CD1c-positive myeloid dendritic cell (primary cell): ENCODE measurements at regions not wholly inside any gene's neighbourhood (a gene's known extent, or its start where the extent isn't known, plus 50 kb on each side); places are given as distances from the start of the nearest gene placed in this dataset.
A peak's percentile ranks its signal among the peaks of the same experiment; 100 is the strongest.

Source experiments
- DNase-seq: peaks from one replicate; pipeline ENCODE4 v3.0.0-alpha.2; 2016; ENCODE audit errors: extremely low spot score

GRCh38 chr13:47067306-47067705 lies 170.5 kb upstream of the HTR2A start:
- no peak for DNase-seq

GRCh38 chr13:47066226-47066625 lies 169.4 kb upstream of the HTR2A start:
- peak; percentile 60 for DNase-seq

- DNase-seq: no peak
These were observed 167.5 kb upstream of the HTR2A start for GRCh38 chr13:47064381-47064780.

GRCh38 chr13:47049276-47049989 lies 152.6 kb upstream of the HTR2A start:
- no peak for DNase-seq

- no peak for DNase-seq
These were observed 149.9 kb upstream of the HTR2A start for GRCh38 chr13:47046706-47047105.

GRCh38 chr13:47044842-47045241 lies 148.0 kb upstream of the HTR2A start:
- no peak for DNase-seq

- no peak for DNase-seq
These were observed 142.3 kb upstream of the HTR2A start for GRCh38 chr13:47039106-47039505.

GRCh38 chr13:47038188-47038587 lies 141.3 kb upstream of the HTR2A start:
- no peak for DNase-seq

- DNase-seq: peak; percentile 2
These were observed 139.6 kb upstream of the HTR2A start for GRCh38 chr13:47036294-47037008.

- no peak for DNase-seq
These were observed 136.4 kb upstream of the HTR2A start for GRCh38 chr13:47033216-47033615.

GRCh38 chr13:47027780-47028437 lies 131.1 kb upstream of the HTR2A start:
- DNase-seq: no peak

GRCh38 chr13:47025791-47026447 lies 129.1 kb upstream of the HTR2A start:
- peak; percentile 20 for DNase-seq

GRCh38 chr13:47019977-47020376 lies 123.1 kb upstream of the HTR2A start:
- no peak for DNase-seq

GRCh38 chr13:47017476-47017875 lies 120.6 kb upstream of the HTR2A start:
- DNase-seq: no peak

GRCh38 chr13:47008318-47008717 lies 111.5 kb upstream of the HTR2A start:
- no peak for DNase-seq

- DNase-seq: no peak
These were observed 109.0 kb upstream of the HTR2A start for GRCh38 chr13:47005756-47006414.

- no peak for DNase-seq
These were observed 107.7 kb upstream of the HTR2A start for GRCh38 chr13:47004540-47004939.

- no peak for DNase-seq
These were observed 107.2 kb upstream of the HTR2A start for GRCh38 chr13:47004027-47004426.

GRCh38 chr13:47000165-47000564 lies 103.3 kb upstream of the HTR2A start:
- DNase-seq: no peak

GRCh38 chr13:46996316-46997030 lies 99.6 kb upstream of the HTR2A start:
- DNase-seq: no peak

GRCh38 chr13:46995874-46996273 lies 99.0 kb upstream of the HTR2A start:
- DNase-seq: peak; percentile 24
